ENCODE measurements at regions not wholly inside any gene's neighbourhood (a gene's known extent, or its start where the extent isn't known, plus 50 kb on each side); places are given as distances from the start of the nearest gene placed in this dataset.
A peak's percentile ranks its signal among the peaks of the same experiment; 100 is the strongest.

- no CpG with 5 or more reads among the region's 2 CpGs for WGBS (ENCODE audit: extremely low coverage, insufficient read length, low lambda C conversion rate)
- TF ChIP-seq CTCF (conservative IDR thresholded peaks at IDR 0.05): no peak
- Histone ChIP-seq H3K4me1 (ENCODE audit: insufficient read depth, low read length) (no peaks in the 10 kb centered on the region), H3K18ac (ENCODE audit: insufficient read length, low read depth, low read length) (no peak overlapping the region), H3K23me2 (ENCODE audit: insufficient read length, low read depth, low read length, poor library complexity, severe bottlenecking) (no peaks in the 10 kb centered on the region), H3K23ac (ENCODE audit: insufficient read length, low read depth, low read length) (no peak overlapping the region), H3K4ac (ENCODE audit: low read depth, low read length) (no peak overlapping the region), H2BK15ac (ENCODE audit: low read depth, low read length) (no peak overlapping the region), H4K91ac (ENCODE audit: insufficient read length, low read depth, low read length) (no peak overlapping the region), H4K20me1 (ENCODE audit: control insufficient read depth, insufficient read depth, insufficient read length) (no peaks in the 10 kb centered on the region), H2AK5ac (ENCODE audit: insufficient read length, low read length) (no peak overlapping the region), H3K79me2 (ENCODE audit: insufficient read depth, low read length) (no peaks in the 10 kb centered on the region), H2BK20ac (ENCODE audit: low read depth, low read length, poor library complexity, severe bottlenecking) (no peak overlapping the region), H3K9me3 (ENCODE audit: control insufficient read depth, low read depth, low read length) (no peaks in the 10 kb centered on the region), H2BK5ac (ENCODE audit: insufficient read length, low read length) (no peak overlapping the region), H2BK120ac (ENCODE audit: low read depth, low read length, poor library complexity, severe bottlenecking) (no peak overlapping the region), H3K27ac (ENCODE audit: insufficient read length, low read depth, low read length) (no peak overlapping the region), H2AFZ (ENCODE audit: low read length) (no peak overlapping the region), H3T11ph (ENCODE audit: low read length) (no peak overlapping the region), H3K27me3 (ENCODE audit: insufficient read depth, low read length) (no peaks in the 10 kb centered on the region), H2BK12ac (ENCODE audit: insufficient read length, low read depth, low read length) (no peak overlapping the region), H3K14ac (ENCODE audit: insufficient read depth, low read length) (no peak overlapping the region), H3K9ac (ENCODE audit: extremely low read depth, insufficient read length, low read length) (no peak overlapping the region), H3K56ac (ENCODE audit: insufficient read length, low read depth, low read length) (no peak overlapping the region), H4K8ac (replicated peaks; ENCODE audit: insufficient read length, low read depth, low read length) (no peak overlapping the region), H4K5ac (ENCODE audit: insufficient read length, low read depth, low read length) (no peak overlapping the region), H3K79me1 (ENCODE audit: insufficient read depth, low read depth, low read length, poor library complexity, severe bottlenecking) (no peaks in the 10 kb centered on the region), H3K4me2 (ENCODE audit: insufficient read depth, insufficient read length, low read length) (no peak overlapping the region)
- Mint-ChIP-seq H3K27ac (peak overlapping the region in 1 of 3 experiments; percentile 35; a peak in 2 of 7 replicates), H3K27me3 (ENCODE audit: low read depth) (no peaks in the 10 kb centered on the region), H3K4me1 (peaks cover 11 to 14% of the 10 kb centered on the region in 2 experiments), H3K36me3 (ENCODE audit: insufficient read depth in 1 of 3, low read depth in 3 of 3) (no peaks in the 10 kb centered on the region), H3K4me3 (no peak overlapping the region), H3K9me3 (no peaks in the 10 kb centered on the region)
- DNase-seq: no peak
Observed at GRCh38 chr5:114265432-114266060, 96.3 kb upstream of the KCNN2 start.
